COLO668 (cell line): ENCODE measurements at regions not wholly inside any gene's neighbourhood (a gene's known extent, or its start where the extent isn't known, plus 50 kb on each side); places are given as distances from the start of the nearest gene placed in this dataset.
"Not testable (repeated sequence)": the region's sequence is repeated elsewhere in the genome, so short reads cannot be mapped to it uniquely, and the experiment has no call there.

Experiments used
- DNase-seq: peaks from one replicate; lab custom pipeline; 2025; ENCODE audit not compliant: unreplicated experiment; lab: John Stamatoyannopoulos, UW

DNA sequence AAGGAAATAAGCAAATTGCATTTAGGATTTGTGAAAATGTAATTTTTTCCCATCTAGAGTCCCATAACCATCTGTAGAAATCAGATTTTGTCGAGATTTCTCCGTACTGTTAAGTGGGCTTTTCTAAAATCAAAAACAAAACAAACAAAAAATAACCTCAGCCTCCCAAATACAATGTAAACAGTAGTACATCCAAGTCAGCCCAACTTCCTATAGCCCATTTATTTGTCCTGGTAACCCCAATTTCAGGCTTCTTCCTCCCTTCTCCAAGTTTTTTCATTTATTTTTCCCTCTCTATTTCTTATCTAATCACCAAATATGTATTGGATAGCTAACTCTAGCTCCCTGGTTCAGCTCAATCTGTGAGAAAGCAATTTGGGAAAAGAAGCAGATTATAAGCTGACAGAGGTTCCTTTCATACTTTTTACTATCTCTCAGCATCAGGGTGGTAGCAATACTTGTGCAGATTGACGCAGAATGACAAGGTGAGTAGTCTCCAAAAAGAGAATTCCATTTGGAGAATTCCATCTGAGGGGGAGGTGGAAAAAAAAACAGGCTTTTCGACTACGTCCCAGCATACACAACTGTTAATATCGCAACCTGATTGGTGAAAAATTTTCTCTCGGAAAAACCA is 132.6 kb upstream of the BTN3A2 start:
- no peak for DNase-seq

GRCh38 chr6:26232940-26233648 is 131.9 kb upstream of the BTN3A2 start:
- DNase-seq = peak; percentile 1

DNA sequence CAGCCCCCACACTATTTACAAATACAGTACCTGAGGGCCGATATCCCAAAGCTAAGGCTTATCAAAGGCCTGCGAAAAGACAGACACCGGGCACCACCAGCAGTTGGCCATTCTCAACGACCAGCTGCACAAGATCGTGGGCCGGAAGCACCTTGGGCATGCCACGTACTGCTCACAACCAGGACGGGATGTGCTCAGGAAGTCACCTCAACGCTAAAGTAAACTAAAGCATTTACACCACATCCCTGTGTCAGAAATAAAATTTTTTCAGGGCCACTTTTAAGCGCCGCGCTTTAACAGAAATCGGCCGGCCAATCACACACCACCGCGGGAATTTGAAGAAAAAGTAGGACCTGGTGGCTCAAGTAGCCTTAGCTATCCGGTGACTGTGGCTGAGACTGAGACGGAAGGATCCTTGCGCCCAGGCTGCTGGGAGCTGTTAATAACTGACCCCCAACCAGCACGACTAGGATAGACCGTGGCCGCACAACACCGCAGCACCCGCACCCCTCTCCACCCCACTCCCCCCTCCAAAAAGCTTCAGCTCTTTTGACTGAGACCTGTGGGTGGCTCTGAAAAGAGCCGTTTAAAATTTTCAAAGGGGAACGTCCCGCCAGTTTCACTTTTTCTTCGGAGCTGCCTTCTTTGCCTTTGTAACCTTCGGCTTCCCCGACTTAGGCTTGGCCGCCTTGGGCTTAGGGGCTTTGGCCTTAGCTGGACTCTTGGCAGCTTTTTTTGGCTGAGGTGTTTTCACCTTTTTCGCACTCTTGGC is 131.2 kb upstream of the BTN3A2 start:
- peak; percentile 50 for DNase-seq

GRCh38 chr6:26234421-26235301 is 130.3 kb upstream of the BTN3A2 start:
- DNase-seq = peak; percentile 59

GRCh38 chr6:26235302-26235670 is 129.7 kb upstream of the BTN3A2 start:
- DNase-seq = no peak

- DNase-seq = not testable (repeated sequence)
These were observed 125.6 kb upstream of the BTN3A2 start for GRCh38 chr6:26239415-26239814.

DNA sequence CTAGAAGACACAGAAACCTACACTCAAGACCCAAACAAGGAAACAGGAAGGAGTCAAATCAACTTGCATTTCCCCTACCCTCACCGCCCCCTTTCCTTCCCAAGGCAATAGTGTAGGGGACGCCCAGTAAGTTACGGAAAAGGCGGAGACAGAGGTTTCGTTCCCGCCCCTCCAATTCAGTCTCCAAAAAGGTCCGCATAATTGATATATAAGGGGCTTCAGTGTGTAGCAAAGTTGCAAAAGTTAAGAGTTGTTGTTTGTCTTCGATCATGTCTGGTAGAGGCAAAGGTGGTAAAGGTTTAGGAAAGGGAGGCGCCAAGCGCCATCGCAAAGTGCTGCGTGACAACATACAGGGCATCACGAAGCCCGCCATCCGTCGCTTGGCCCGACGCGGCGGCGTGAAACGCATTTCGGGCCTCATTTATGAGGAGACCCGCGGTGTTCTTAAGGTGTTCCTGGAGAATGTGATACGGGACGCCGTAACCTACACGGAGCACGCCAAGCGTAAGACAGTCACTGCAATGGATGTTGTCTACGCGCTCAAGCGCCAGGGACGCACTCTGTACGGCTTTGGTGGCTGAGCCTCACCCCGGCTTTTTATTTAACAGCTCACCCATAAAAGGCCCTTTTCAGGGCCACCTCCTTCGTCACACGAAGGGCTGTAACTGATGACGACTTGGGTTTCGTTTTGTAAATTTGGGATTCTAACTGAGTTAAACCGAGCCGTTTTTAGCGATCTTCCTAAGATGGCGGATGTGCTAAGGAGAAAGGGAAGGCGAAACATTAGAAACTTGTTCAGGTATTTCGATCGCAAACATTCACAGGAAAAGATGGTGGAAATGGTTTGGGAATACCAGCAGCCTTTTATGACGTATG is 124.6 kb upstream of the BTN3A2 start:
- no peak for DNase-seq

GRCh38 chr6:26241033-26241895 is 123.7 kb upstream of the BTN3A2 start:
- no peak for DNase-seq

GRCh38 chr6:26243132-26243531 is 121.9 kb upstream of the BTN3A2 start:
- DNase-seq = no peak

DNA sequence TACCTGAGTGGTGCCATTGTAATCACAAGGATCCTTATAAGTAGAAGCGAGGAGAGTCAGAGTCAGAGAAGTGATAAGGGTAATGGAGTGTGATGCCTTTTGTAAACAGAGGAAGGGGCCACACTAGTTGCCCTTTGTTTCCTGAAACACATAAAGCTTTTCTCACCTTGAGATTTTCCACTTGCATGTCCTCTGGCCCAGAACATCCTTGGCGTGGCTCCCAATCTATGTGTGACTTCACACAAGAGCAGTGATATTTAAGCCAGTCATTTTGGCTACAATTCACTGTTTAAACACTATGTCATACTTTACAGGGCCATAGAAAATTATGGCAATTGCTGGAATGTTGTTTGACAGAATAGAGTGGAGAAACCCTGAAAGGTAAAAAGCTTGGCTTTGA is 121.2 kb upstream of the BTN3A2 start:
- DNase-seq = no peak

- DNase-seq = no peak
These were observed 118.9 kb upstream of the BTN3A2 start for GRCh38 chr6:26246058-26246457.

DNA sequence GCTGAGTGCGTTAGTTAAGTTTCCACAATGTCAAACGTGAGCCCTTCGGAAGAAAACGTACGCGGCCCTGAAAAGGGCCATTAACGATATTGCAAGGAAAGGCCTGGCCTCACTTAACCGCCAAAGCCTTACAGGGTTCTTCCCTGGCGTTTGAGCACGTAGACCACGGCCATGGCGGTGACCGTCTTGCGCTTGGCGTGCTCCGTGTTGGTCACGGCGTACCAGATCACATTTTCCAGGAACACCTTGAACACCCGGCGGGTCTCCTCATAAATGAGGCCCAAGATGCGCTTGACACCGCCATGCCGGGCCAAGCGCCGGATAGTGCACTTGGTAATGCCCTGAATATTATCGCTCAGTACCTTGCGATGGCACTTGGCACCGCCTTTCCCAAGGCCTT is 118.4 kb upstream of the BTN3A2 start:
- no peak for DNase-seq

DNA sequence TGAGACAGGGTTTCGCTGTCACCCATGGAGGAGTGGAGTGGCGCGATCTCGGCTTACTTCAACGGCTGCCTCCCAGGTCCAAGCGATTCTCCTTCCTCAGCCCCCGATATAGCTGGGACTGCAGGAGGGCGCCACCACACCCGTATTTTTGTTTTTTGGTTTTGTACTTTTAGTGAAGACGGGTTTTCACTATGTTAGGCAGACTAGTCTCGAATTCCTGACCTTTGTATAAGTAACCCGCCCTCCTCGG is 115.4 kb upstream of the BTN3A2 start:
- DNase-seq = no peak

DNA sequence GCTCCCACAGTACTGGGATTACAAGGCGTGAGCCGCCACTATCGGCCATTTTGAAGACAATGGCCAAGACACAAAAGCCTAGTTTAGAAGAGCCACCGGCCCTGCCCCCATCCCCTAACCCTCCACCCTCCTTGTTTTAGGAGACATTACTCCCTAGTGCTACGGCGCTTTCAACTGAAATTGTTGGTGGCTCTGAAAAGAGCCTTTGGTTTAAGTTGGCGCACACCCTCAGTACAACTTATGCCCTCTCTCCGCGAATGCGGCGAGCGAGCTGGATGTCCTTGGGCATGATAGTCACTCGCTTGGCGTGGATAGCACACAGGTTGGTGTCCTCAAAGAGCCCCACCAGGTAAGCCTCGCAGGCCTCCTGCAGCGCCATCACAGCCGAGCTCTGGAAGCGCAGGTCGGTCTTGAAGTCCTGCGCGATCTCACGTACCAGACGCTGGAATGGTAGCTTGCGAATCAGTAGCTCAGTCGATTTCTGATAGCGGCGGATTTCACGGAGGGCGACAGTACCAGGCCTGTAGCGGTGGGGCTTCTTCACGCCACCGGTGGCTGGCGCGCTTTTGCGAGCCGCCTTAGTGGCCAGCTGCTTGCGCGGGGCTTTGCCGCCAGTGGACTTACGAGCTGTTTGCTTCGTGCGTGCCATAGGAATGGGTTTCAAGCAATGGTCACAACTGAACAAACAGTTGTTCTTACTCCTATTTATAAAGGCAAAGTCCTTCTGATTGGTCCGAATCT is 114.9 kb upstream of the BTN3A2 start:
- DNase-seq = peak; percentile 81

DNA sequence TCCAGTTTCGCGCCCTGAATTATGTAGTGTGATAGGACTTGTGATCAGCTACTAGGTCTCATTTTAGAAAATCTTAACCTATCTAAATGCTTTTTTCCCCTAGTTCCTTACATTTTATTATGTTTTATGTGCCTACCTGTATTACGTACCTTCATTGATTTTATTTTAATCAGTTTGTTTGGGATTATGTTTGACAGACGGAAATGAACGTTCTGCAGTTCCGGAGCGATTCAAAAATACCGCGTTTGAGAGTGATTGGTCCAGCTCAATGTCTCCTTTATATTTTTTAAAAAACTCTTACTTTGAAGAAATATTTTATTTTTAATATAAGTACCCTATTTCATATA is 114.3 kb upstream of the BTN3A2 start:
- peak; percentile 26 for DNase-seq

DNA sequence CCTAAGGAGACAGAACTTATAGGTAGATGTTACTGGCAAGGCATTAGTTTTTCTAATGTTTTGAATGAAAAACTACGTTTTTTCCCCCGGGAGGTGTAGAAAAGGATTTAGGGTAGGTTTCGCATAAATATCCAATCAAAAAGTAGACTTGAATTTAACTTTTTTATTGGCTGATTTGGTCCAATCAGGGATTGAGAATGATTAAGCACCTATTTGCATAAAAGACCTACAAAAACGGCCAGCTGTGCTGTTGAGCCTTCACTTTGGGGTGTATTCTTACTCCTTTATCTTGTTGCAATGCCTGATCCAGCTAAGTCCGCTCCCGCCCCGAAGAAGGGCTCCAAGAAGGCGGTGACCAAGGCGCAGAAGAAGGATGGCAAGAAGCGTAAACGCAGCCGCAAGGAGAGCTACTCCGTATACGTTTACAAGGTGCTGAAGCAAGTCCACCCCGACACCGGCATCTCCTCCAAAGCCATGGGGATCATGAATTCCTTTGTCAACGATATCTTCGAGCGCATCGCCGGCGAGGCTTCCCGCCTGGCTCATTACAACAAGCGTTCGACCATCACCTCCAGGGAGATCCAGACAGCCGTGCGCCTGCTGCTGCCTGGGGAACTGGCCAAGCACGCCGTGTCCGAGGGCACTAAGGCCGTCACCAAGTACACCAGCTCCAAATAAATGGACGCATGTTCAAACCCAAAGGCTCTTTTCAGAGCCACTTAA is 113.5 kb upstream of the BTN3A2 start:
- peak; percentile 49 for DNase-seq

DNA sequence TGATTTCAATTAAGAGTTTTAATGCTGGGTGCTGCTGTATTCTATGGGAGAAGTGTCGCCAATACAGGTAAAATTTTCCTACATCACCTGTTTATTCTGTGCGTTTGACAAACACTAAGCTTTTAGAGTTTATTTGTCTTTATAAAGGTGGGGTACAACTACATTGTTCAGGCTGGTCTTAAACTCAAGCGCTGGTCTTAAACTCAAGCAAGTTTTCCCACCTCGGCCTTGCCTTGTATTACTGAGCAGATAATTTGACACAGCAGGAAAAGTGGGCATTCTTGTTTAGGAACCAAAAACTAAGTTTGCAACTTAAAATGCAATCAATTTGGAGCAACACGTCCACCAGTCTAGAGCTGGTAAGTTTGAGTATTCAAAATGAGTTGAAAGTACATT is 112.9 kb upstream of the BTN3A2 start:
- DNase-seq = no peak

DNA sequence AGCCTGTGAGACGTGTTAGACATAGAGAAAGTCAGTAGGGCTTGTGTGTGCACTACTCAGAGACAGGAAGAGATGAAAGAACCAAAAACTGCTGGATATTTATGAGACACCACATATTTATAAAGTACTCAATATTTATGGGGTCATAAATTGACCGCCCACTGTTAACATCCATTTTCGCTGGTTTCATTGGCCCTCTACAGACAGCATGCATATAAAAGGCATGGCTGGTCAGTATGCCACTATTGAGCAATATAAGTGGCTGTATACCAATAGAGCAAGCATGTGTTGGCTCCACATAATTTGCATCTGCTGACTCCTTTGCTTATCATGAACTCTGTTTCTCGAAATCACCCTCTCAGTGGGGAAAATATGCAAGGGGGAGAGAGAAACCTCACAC is 110.3 kb upstream of the BTN3A2 start:
- no peak for DNase-seq
